ENCODE measurements at regions not wholly inside any gene's neighbourhood (a gene's known extent, or its start where the extent isn't known, plus 50 kb on each side); places are given as distances from the start of the nearest gene placed in this dataset.

- no peak for TF ChIP-seq CTCF (conservative IDR thresholded peaks at IDR 0.05; ENCODE audit: low read depth, low read length)
- TF ChIP-seq EZH2phosphoT487 (IDR thresholded peaks at IDR 0.05; ENCODE audit: borderline replicate concordance, low read length): no peak
Measured at GRCh38 chr4:35771571-35771970, 472.7 kb downstream of the ARAP2 start.
